BLaER1 treated with 17β-estradiol and CSF1 and Interleukin-3, amounts not matched to agents 10 nM and 100 nM (cell line): ENCODE measurements at regions not wholly inside any gene's neighbourhood (a gene's known extent, or its start where the extent isn't known, plus 50 kb on each side); places are given as distances from the start of the nearest gene placed in this dataset.

Experiments used
- H3K27ac ChIP-seq, 11 experiments: shearing (Covaris generic); formaldehyde crosslinking; 2 replicates each; pipeline ENCODE4 v1.8.1; 2022
- H3K27me3 ChIP-seq, 11 experiments: shearing (Covaris generic); formaldehyde crosslinking; 2 replicates each; pipeline ENCODE4 v1.8.1; 2022
- H3K36me3 ChIP-seq, 11 experiments: shearing (Covaris generic); formaldehyde crosslinking; 2 replicates each; pipeline ENCODE4 v1.8.1; 2022
- H3K4me1 ChIP-seq, 10 experiments: shearing (Covaris generic); formaldehyde crosslinking; 2 replicates each; pipeline ENCODE4 v1.8.1; 2022
- H3K4me2 ChIP-seq, 11 experiments: shearing (Covaris generic); formaldehyde crosslinking; 2 replicates each; pipeline ENCODE4 v1.8.1; 2022
- H3K4me3 ChIP-seq, 10 experiments: shearing (Covaris generic); formaldehyde crosslinking; 2 replicates each; pipeline ENCODE4 v1.8.1; 2022
- H3K9ac ChIP-seq, 11 experiments: shearing (Covaris generic); formaldehyde crosslinking; 2 replicates each; pipeline ENCODE4 v1.8.1; 2022
- H3K9me3 ChIP-seq, 11 experiments: shearing (Covaris generic); formaldehyde crosslinking; replicated peaks in 1 of 11; 2 replicates each; pipeline ENCODE4 v1.8.1; 2022
- H4K20me1 ChIP-seq, 11 experiments: shearing (Covaris generic); formaldehyde crosslinking; 2 replicates each; pipeline ENCODE4 v1.8.1; 2022
- Cebpa-rat ChIP-seq, 11 experiments: shearing (Covaris generic); IDR thresholded peaks; 2 replicates each; pipeline ENCODE4 v1.8.1; 2022

GRCh38 chr9:26695298-26695622, 197.3 kb downstream of the CAAP1 start:
- Histone ChIP-seq H3K27ac (no peak overlapping the region), H3K4me1 (no peaks in the 10 kb centered on the region), H3K4me3 (no peak overlapping the region), H3K36me3 (no peaks in the 10 kb centered on the region), H4K20me1 (no peaks in the 10 kb centered on the region), H3K27me3 (no peaks in the 10 kb centered on the region), H3K4me2 (no peak overlapping the region), H3K9me3 (peaks cover 7 to 18% (median 16%) of the 10 kb centered on the region in 11 experiments; a peak in 20 of 22 replicates), H3K9ac (no peak overlapping the region)
- no peak for TF ChIP-seq Cebpa-rat (IDR thresholded peaks at IDR 0.05)

DNA sequence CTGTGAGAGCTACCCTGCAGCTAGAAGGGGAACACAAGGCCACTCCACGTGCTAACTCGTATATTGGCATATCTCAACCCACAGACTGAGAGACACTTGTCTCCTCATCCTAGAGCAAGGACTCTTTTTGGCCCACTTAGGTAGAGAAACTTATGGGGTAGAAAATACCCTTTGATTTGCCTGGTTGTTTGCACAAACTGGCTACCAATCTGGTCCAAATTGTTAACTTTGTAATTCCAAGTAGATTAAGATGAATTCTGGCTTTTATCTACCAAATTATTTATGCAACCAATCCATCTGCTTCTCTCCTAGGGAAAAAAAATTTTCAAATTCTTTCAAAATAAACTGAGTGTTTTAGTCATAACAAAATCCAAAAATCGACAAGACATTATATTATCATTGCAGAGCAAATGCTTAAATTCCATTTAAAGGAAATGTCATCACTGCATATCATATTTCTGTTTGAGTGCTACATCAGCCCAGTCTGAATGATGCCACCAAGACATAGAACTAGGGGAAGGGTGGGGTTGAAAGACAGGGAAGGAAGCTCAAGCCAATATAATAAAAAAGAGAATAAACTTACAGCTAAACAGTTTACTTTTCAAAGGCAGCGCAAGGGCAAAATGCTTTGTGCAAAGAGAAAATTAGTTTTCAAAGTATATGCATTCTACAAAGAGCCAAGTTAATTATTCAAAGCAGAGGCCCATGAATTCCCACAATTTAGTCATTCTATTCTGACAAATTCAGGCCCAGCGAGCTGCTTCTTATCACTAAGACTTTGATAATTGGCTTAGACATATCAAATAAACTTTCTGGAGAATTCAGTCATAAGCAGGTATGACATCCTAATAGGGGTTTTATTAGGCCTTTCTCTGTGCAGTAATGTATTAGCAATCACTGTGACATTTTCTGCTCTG, 198.0 kb downstream of the CAAP1 start:
- H3K4me1 ChIP-seq = no peaks in the 10 kb centered on the region
- no peaks in the 10 kb centered on the region for H3K36me3 ChIP-seq
- peaks cover 7 to 15% (median 12%) of the 10 kb centered on the region in 11 experiments; a peak in 20 of 22 replicates for H3K9me3 ChIP-seq
- no peak overlapping the region for H3K4me2 ChIP-seq
- TF ChIP-seq Cebpa-rat (IDR thresholded peaks at IDR 0.05) = no peak
- no peak overlapping the region for H3K27ac ChIP-seq
- H3K9ac ChIP-seq = no peak overlapping the region
- no peaks in the 10 kb centered on the region for H3K27me3 ChIP-seq
- no peak overlapping the region for H3K4me3 ChIP-seq
- no peaks in the 10 kb centered on the region for H4K20me1 ChIP-seq

GRCh38 chr9:26689041-26689440, 203.6 kb downstream of the CAAP1 start:
- Histone ChIP-seq H3K4me2 (no peak overlapping the region), H4K20me1 (no peaks in the 10 kb centered on the region), H3K36me3 (no peaks in the 10 kb centered on the region)

GRCh38 chr9:26687421-26687820, 205.2 kb downstream of the CAAP1 start:
- H3K9ac ChIP-seq = no peak overlapping the region
- TF ChIP-seq Cebpa-rat (IDR thresholded peaks at IDR 0.05) = no peak
- peaks cover 8 to 14% (median 10%) of the 10 kb centered on the region in 10 experiments for H3K4me1 ChIP-seq
- no peak overlapping the region for H3K27ac ChIP-seq
- H3K27me3 ChIP-seq = no peaks in the 10 kb centered on the region
- no peak overlapping the region for H3K4me3 ChIP-seq
- no peaks in the 10 kb centered on the region for H4K20me1 ChIP-seq
- no peaks in the 10 kb centered on the region for H3K9me3 ChIP-seq
- H3K4me2 ChIP-seq = peak overlapping the region; percentile 18 to 69 (median 41); a peak in 20 of 22 replicates
- H3K36me3 ChIP-seq = no peaks in the 10 kb centered on the region

More at GRCh38 chr9:26689041-26689440, 203.6 kb downstream of the CAAP1 start:
- no peak for TF ChIP-seq Cebpa-rat (IDR thresholded peaks at IDR 0.05)
- Histone ChIP-seq H3K27me3 (no peaks in the 10 kb centered on the region), H3K9me3 (no peaks in the 10 kb centered on the region), H3K27ac (no peak overlapping the region), H3K4me1 (peaks cover 8 to 14% (median 10%) of the 10 kb centered on the region in 10 experiments), H3K9ac (no peak overlapping the region), H3K4me3 (no peak overlapping the region)

GRCh38 chr9:26685818-26686217, 206.8 kb downstream of the CAAP1 start:
- Histone ChIP-seq H3K9me3 (no peaks in the 10 kb centered on the region), H3K4me2 (no peak overlapping the region), H3K27ac (no peak overlapping the region), H3K36me3 (no peaks in the 10 kb centered on the region), H3K27me3 (no peaks in the 10 kb centered on the region), H3K4me3 (no peak overlapping the region), H4K20me1 (no peaks in the 10 kb centered on the region), H3K4me1 (peaks cover 8 to 14% (median 10%) of the 10 kb centered on the region in 10 experiments), H3K9ac (no peak overlapping the region)
- TF ChIP-seq Cebpa-rat (IDR thresholded peaks at IDR 0.05) = no peak

DNA sequence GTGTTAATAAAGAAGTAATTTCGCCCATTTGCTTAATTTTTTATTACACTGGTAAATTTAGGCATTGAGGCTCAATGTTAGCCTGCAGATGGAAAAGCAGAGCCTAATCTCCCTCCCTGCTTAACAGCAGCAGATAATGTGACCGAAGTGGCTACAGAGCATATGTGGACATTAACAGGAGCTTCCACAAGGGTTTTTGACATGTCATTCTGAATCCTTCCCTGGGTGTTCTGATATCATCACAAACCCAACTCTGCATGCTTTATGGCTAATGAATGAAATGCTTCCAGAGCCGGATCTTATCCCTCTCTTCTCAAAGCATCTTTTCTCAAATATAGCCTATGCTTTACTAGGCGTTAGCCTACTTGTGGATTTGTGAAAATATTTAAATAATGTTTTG, 208.6 kb downstream of the CAAP1 start:
- H3K9ac ChIP-seq = no peak overlapping the region
- no peak for TF ChIP-seq Cebpa-rat (IDR thresholded peaks at IDR 0.05)
- H3K4me2 ChIP-seq = no peak overlapping the region
- no peak overlapping the region for H3K4me3 ChIP-seq
- H3K9me3 ChIP-seq = no peaks in the 10 kb centered on the region
- H3K4me1 ChIP-seq = peaks cover 8 to 14% (median 10%) of the 10 kb centered on the region in 10 experiments
- no peaks in the 10 kb centered on the region for H3K27me3 ChIP-seq
- no peaks in the 10 kb centered on the region for H4K20me1 ChIP-seq
- H3K27ac ChIP-seq = no peak overlapping the region
- no peaks in the 10 kb centered on the region for H3K36me3 ChIP-seq

DNA sequence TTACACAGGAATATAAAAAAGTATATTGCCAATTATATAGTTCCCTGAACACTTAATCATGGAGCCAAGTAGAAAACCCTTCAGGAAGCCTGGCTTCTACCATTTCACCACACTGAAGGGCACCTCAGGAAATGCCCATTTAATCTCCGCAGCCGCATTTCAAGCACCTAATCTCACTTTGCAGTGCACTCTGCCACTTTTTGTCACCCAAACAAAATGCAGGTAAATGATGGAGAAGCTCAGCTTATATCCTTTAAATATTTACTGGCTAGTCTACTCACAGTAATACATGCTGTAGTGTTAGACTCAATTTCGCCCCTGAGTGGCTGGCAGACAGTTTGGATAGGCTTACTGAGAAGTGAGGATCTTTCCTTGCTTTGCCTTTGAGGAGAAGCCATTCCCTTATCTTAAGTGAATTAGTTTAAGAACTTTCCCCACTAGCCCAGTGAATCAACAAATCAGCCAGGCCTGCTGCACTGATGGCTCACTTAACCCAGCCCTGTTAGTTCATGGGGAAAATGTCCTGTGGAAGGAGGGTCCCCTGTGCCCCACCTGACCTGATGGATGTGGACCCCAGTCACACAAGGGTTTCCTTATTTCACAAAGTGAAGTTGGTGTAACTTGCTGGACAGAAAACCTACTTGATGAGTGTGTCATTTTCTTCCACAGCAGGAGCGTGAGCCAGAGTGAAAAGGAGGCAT, 209.7 kb downstream of the CAAP1 start:
- H3K27me3 ChIP-seq = no peaks in the 10 kb centered on the region
- H3K4me2 ChIP-seq = no peak overlapping the region
- H3K4me1 ChIP-seq = peaks cover 7 to 13% (median 9%) of the 10 kb centered on the region in 10 experiments
- H3K27ac ChIP-seq = no peak overlapping the region
- no peaks in the 10 kb centered on the region for H4K20me1 ChIP-seq
- H3K4me3 ChIP-seq = no peak overlapping the region
- no peak overlapping the region for H3K9ac ChIP-seq
- H3K36me3 ChIP-seq = no peaks in the 10 kb centered on the region
- no peaks in the 10 kb centered on the region for H3K9me3 ChIP-seq
- TF ChIP-seq Cebpa-rat (IDR thresholded peaks at IDR 0.05) = no peak

DNA sequence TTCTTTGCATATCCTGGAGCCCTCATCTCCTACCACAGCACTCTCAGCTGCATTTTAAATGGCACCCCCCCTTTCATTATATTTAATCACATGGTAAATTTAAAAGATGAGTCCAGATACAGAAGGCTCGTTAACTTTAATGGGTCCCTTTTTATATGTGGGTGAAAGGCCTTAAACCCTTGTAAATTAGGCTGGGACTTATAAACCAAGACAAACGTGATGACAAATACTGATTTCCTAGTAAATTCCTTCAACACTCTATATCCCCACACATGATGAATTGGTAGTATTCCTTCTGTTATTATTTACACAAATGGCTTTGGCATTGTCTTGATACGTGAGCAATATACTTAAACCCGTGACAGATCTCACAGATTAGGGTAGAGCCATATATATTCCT, 210.6 kb downstream of the CAAP1 start:
- TF ChIP-seq Cebpa-rat (IDR thresholded peaks at IDR 0.05) = no peak

DNA sequence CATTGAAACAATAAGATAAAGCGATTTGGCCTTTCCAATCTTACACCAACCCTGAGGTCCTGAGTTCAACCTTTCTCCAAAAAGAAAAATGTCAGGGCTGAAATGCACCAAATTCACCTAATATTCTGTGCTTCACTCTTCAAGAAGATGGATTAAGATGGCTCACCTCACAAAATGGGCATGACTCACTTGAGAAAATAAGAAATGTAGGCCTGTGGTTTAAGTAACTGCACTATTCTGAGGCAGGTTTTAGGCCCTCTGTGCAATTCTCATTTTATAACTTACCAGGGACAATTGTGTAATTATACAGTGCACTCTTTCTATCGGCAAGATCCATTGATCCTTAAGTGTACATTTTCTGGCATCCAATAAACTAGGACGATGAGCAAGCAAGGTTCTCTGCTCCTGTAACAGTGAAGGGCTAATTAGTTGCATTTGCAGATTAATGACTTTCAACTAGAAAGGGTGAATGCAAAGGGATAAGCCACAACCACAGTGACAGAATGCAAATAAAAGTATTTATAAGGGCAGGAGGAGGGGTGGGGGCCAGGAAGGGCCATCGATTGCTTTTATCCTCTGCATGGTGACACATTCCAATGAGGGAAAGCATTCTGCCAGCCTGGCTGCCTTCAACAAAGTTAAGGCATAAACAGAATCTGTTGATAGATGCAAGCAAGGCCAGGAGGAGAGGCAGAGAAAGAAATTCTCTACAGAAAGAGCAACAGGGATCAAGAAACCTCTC, 214.5 kb downstream of the CAAP1 start:
- Histone ChIP-seq H4K20me1 (no peaks in the 10 kb centered on the region), H3K27me3 (no peaks in the 10 kb centered on the region), H3K4me1 (no peaks in the 10 kb centered on the region), H3K36me3 (no peaks in the 10 kb centered on the region), H3K27ac (no peak overlapping the region), H3K4me2 (no peak overlapping the region), H3K9me3 (no peaks in the 10 kb centered on the region), H3K9ac (no peak overlapping the region), H3K4me3 (no peak overlapping the region)
- no peak for TF ChIP-seq Cebpa-rat (IDR thresholded peaks at IDR 0.05)

More for the DNA sequence above, 210.6 kb downstream of the CAAP1 start:
- H3K4me3 ChIP-seq = no peak overlapping the region
- no peak overlapping the region for H3K9ac ChIP-seq
- H3K36me3 ChIP-seq = no peaks in the 10 kb centered on the region
- H3K27me3 ChIP-seq = no peaks in the 10 kb centered on the region
- H3K9me3 ChIP-seq = no peaks in the 10 kb centered on the region
- H3K27ac ChIP-seq = no peak overlapping the region
- H3K4me1 ChIP-seq = peaks cover 0 to 4% (median under 1%) of the 10 kb centered on the region in 10 experiments; a peak in 7 of 20 replicates
- no peak overlapping the region for H3K4me2 ChIP-seq
- H4K20me1 ChIP-seq = no peaks in the 10 kb centered on the region
